Glutamatergic neuron (in vitro differentiated cells): ENCODE measurements at regions not wholly inside any gene's neighbourhood (a gene's known extent, or its start where the extent isn't known, plus 50 kb on each side); places are given as distances from the start of the nearest gene placed in this dataset.

ENCODE experiments used
- DNase-seq: peaks from one replicate; pipeline ENCODE4 v3.0.0; 2022
- H3K27ac Mint-ChIP-seq: one replicate; pipeline ENCODE4 v1.8.0; 2020; ENCODE audit warnings: mild to moderate bottlenecking, mixed read lengths, inconsistent platforms; ENCODE audit not compliant: unreplicated experiment
- H3K27me3 Mint-ChIP-seq: one replicate; pipeline ENCODE4 v1.8.0; 2020; ENCODE audit warnings: mild to moderate bottlenecking, moderate library complexity, mixed read lengths, inconsistent platforms; ENCODE audit not compliant: unreplicated experiment
- H3K36me3 Mint-ChIP-seq: one replicate; pipeline ENCODE4 v1.8.0; 2020; ENCODE audit warnings: mild to moderate bottlenecking, mixed read lengths, inconsistent platforms; ENCODE audit not compliant: unreplicated experiment
- H3K4me1 Mint-ChIP-seq: one replicate; pipeline ENCODE4 v1.8.0; 2020; ENCODE audit warnings: mild to moderate bottlenecking, low read depth, mixed read lengths, inconsistent platforms; ENCODE audit not compliant: unreplicated experiment
- H3K4me3 Mint-ChIP-seq: one replicate; pipeline ENCODE4 v1.8.0; 2020; ENCODE audit warnings: mild to moderate bottlenecking, mixed read lengths, inconsistent platforms; ENCODE audit not compliant: unreplicated experiment
- H3K9me3 Mint-ChIP-seq: one replicate; pipeline ENCODE4 v1.8.0; 2020; ENCODE audit warnings: mild to moderate bottlenecking, moderate library complexity, mixed read lengths, inconsistent platforms; ENCODE audit not compliant: unreplicated experiment
- TF ChIP-seq, protein P1 (sequence below): fragments of 200-600 bp; sonication (generic); IDR thresholded peaks from one replicate; pipeline ENCODE4 v1.5.0; 2021; ENCODE audit not compliant: partially characterized antibody, unreplicated experiment

DNA sequence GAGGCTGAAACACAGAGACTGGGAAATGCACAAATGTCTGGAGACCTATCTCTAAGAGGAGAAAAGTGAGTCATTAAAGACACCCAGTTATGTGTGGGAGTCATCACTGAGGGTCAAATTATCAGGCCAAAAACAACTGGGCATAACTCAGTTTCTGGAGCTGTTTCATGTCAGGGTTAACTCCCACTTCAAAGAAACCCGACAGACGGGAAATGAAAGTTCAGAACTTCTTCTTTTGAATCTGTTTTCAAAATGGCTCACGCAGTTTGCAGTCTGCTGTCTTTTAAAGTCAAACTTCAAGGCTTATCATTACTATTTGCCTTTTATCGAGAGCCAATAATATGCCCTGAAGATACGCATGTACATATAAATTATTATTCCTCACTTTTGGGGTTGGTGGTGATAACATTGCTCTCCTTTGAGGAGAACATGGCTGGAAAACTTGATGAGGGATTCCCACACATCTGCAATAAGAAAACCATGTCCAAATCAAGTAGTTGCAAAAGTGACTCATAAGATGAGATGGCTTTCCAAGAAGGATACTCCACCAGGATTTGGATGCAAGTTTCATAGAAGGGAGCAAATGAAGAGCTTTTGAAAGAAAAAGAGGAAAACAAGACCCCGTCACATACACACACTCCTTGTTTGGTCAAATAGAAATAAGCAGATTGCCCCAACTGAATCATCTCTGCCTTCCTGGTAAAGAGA, 341.4 kb downstream of the ADAMTS20 start:
- Mint-ChIP-seq H3K9me3 (peaks cover 2% of the 10 kb centered on the region), H3K4me1 (peaks cover 21% of the 10 kb centered on the region), H3K4me3 (no peak overlapping the region), H3K27ac (no peak overlapping the region), H3K27me3 (peaks cover 3% of the 10 kb centered on the region), H3K36me3 (no peaks in the 10 kb centered on the region)
- TF ChIP-seq, protein P1, sequence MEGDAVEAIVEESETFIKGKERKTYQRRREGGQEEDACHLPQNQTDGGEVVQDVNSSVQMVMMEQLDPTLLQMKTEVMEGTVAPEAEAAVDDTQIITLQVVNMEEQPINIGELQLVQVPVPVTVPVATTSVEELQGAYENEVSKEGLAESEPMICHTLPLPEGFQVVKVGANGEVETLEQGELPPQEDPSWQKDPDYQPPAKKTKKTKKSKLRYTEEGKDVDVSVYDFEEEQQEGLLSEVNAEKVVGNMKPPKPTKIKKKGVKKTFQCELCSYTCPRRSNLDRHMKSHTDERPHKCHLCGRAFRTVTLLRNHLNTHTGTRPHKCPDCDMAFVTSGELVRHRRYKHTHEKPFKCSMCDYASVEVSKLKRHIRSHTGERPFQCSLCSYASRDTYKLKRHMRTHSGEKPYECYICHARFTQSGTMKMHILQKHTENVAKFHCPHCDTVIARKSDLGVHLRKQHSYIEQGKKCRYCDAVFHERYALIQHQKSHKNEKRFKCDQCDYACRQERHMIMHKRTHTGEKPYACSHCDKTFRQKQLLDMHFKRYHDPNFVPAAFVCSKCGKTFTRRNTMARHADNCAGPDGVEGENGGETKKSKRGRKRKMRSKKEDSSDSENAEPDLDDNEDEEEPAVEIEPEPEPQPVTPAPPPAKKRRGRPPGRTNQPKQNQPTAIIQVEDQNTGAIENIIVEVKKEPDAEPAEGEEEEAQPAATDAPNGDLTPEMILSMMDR = no peak
- DNase-seq = no peak

DNA sequence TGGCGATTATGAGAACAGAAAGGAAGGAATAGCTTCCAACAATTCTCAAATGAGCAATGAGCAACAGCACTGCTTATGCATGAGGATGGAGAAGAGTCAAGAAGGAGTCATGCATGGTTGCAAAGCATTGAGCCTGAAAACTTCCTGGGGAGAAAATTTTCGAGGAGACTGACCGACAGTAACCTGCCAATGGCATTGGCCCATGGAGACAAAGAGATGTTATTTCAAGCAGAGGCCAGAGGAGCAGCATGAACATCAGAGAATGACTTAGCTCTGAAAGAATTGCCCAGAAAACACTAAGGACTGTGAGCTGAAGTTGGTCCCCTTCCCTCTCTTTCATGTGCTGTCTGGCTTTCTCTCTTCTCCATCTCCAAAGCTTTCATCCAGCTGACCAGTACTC, 343.4 kb downstream of the ADAMTS20 start:
- Mint-ChIP-seq H3K36me3 (no peaks in the 10 kb centered on the region), H3K27ac (no peak overlapping the region), H3K4me3 (no peak overlapping the region), H3K9me3 (no peaks in the 10 kb centered on the region), H3K27me3 (peaks cover 1% of the 10 kb centered on the region), H3K4me1 (peaks cover 5% of the 10 kb centered on the region)
- no peak for DNase-seq
- TF ChIP-seq, protein P1 = no peak

DNA sequence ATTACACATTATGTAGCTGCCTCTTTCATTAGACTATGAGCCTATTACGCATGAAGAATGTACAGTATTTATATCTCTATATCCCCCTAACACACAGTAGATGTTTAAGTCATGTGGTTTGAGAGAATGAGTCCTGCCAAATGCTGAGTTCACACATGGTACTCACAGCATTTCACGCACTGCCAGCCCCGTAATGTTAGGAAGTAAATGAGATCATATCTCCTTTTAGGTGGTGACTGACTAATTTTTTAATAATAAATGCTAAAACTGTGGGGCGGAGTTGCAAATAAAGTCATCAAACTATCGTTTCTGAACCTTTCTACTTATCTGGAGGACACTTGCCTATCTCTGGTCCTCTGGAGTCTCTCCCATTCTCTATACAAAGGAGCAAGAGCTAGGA, 343.8 kb downstream of the ADAMTS20 start:
- Mint-ChIP-seq H3K4me1 (peaks cover 5% of the 10 kb centered on the region), H3K9me3 (no peaks in the 10 kb centered on the region), H3K27me3 (peaks cover 1% of the 10 kb centered on the region), H3K36me3 (no peaks in the 10 kb centered on the region), H3K27ac (no peak overlapping the region), H3K4me3 (no peak overlapping the region)
- DNase-seq = no peak
- TF ChIP-seq, protein P1 = no peak

DNA sequence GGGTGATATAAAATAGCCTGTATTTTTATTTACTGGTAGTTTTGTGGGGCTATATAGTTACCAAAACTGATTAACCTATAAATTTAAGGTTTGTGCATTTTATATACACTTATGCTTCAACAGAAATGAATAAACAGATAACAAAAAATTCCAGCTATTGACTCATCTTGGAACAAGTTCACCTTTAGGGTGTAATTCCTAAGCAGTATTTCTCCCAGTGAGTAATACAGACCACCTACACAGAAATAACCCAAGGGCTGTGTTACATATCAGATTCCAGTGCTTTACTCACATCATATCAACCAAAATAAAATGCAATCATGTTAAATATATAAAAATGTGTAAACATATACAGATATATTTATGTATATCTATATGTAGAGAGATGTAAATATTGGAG, 345.6 kb downstream of the ADAMTS20 start:
- Mint-ChIP-seq H3K4me3 (no peak overlapping the region), H3K27ac (no peak overlapping the region), H3K36me3 (no peaks in the 10 kb centered on the region), H3K4me1 (no peaks in the 10 kb centered on the region), H3K27me3 (peaks cover 1% of the 10 kb centered on the region), H3K9me3 (no peaks in the 10 kb centered on the region)
- TF ChIP-seq, protein P1 = no peak
- no peak for DNase-seq

DNA sequence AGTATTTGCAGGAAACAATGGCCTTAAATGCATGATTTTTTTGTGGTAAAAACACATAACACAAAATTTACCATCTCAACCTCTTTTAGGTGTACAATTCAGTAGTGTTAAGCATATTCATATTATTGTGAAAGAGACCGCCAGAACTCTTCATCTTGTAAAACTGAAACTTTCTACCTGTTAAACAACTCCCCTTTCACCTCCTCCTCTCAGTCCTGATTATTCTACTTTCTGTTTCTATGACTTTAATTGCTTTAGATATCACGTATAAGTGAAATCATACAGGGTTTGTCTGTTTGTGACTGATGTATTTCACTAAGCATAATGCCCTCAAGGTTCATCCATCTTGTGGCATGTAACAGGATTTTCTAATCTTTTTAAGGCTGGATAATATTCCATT, 353.4 kb downstream of the ADAMTS20 start:
- Mint-ChIP-seq H3K27ac (no peak overlapping the region), H3K36me3 (no peaks in the 10 kb centered on the region), H3K9me3 (no peaks in the 10 kb centered on the region), H3K27me3 (no peaks in the 10 kb centered on the region), H3K4me1 (no peaks in the 10 kb centered on the region), H3K4me3 (no peak overlapping the region)
- TF ChIP-seq, protein P1 = no peak
- DNase-seq = no peak
